Tibial nerve (tissue), 4 donors: ENCODE measurements at regions not wholly inside any gene's neighbourhood (a gene's known extent, or its start where the extent isn't known, plus 50 kb on each side); places are given as distances from the start of the nearest gene placed in this dataset.

Experiments used
- DNase-seq, 2 donors: peaks; one replicate each; pipeline ENCODE4 v3.0.0-alpha.2; 2019; ENCODE audit warnings: low spot score in 2 of 2
- H3K27ac ChIP-seq, 4 donors: fragments of 200-600 bp; sonication (generic) in 3 of 4; one replicate each; pipeline ENCODE4 v1.5.1; 2017 to 2019; ENCODE audit warnings: mild to moderate bottlenecking in 1 of 4
- H3K27me3 ChIP-seq, 2 donors: fragments of 200-600 bp; sonication (generic) in 1 of 2; one replicate each; pipeline versions ENCODE4 v1.5.1 to v1.6.0; 2017 to 2019
- H3K36me3 ChIP-seq, 3 donors: fragments of 200-600 bp; sonication (generic); one replicate each; pipeline ENCODE4 v1.5.1; 2018 to 2019
- H3K4me1 ChIP-seq, 4 donors: fragments of 200-600 bp; sonication (generic) in 3 of 4; one replicate each; pipeline ENCODE4 v1.5.1; 2017 to 2019
- H3K4me3 ChIP-seq, 4 donors: fragments of 200-600 bp; sonication (generic) in 3 of 4; one replicate each; pipeline ENCODE4 v1.5.1; 2017 to 2019; ENCODE audit warnings: mild to moderate bottlenecking in 1 of 4, moderate library complexity in 1 of 4
- H3K9me3 ChIP-seq, 4 donors: fragments of 200-600 bp; sonication (generic) in 3 of 4; one replicate each; pipeline ENCODE4 v1.5.1; 2017 to 2019
- EP300 ChIP-seq, 2 donors: sonication (generic); formaldehyde crosslinking; IDR thresholded peaks; one replicate each; pipeline ENCODE4 v1.6.1; 2017; ENCODE audit warnings: antibody characterized with exemption in 2 of 2, mild to moderate bottlenecking in 1 of 2
- POLR2A ChIP-seq, 2 donors: fragments of 450-650 bp; IDR thresholded peaks; one replicate each; pipeline ENCODE4 v1.6.1; 2017; ENCODE audit warnings: antibody characterized with exemption in 2 of 2, mild to moderate bottlenecking in 2 of 2, moderate library complexity in 2 of 2
- WGBS, 2 donors: methylation state at CpG; one replicate each; pipeline ENCODE4 v1.1.5; 2018; 5-methylcytosine and 5-hydroxymethylcytosine counted together
- TF ChIP-seq, protein P1 (sequence below), 5 experiments: fragments of 200-600 bp in 3 of 5; fragments of 450-650 bp in 2 of 5; sonication (generic) in 3 of 5; IDR thresholded peaks; one replicate each; pipeline ENCODE4 v1.5.1; 2016 to 2019; ENCODE audit warnings: antibody characterized with exemption in 5 of 5, mild to moderate bottlenecking in 3 of 5, moderate library complexity in 2 of 5

DNA sequence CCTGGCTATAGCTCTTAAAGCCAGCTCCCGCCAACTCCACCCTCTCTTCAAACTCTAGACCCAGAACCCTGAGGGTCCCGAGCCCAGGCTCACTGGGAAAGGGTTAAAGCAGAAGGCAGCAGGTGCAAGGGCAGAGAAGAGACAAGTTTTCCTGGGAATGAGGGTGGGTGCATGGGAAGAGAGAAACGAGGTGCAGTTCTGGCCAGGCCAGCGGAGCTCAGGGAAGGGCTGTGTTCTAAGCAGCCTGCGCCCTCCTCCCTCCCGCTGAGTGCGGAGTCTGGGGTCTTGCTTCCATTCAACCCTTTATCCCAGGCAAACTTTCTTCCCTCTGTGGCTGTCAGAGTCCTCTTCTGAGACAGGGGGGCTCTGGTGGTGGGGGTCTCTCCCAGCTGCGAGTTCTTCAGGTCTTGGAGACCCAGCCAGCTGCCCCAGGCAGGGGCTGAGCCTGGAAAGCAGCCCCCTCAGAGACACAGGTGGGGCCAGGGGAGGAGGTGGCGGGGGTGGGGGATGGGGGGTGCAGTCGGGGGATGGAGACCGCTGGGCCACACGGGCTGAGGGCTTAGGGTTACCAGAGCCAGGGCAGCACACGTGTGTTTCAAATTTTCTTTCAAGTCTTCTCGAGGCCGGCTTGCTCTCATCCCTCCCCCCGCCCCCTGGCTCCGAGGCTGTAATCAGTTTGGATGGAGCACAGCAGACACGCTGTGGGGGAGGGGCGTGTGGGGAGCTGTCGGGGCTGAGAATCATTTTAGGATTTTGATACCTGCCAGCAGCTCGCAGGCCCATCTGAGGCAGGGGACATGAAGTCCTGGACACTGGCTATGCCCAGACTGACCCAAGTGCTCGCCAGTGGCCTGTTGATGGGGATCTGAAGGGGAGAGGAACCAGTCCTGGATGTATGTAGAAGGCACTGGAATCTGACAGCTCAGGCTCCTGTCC, 169.6 kb upstream of the SMIM23 start:
- no peaks in the 10 kb centered on the region for H3K27me3 ChIP-seq
- TF ChIP-seq EP300 (IDR thresholded peaks at IDR 0.05) (no peak), POLR2A (IDR thresholded peaks at IDR 0.05) (no peak)
- TF ChIP-seq, protein P1, sequence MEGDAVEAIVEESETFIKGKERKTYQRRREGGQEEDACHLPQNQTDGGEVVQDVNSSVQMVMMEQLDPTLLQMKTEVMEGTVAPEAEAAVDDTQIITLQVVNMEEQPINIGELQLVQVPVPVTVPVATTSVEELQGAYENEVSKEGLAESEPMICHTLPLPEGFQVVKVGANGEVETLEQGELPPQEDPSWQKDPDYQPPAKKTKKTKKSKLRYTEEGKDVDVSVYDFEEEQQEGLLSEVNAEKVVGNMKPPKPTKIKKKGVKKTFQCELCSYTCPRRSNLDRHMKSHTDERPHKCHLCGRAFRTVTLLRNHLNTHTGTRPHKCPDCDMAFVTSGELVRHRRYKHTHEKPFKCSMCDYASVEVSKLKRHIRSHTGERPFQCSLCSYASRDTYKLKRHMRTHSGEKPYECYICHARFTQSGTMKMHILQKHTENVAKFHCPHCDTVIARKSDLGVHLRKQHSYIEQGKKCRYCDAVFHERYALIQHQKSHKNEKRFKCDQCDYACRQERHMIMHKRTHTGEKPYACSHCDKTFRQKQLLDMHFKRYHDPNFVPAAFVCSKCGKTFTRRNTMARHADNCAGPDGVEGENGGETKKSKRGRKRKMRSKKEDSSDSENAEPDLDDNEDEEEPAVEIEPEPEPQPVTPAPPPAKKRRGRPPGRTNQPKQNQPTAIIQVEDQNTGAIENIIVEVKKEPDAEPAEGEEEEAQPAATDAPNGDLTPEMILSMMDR (IDR thresholded peaks at IDR 0.05): no peak
- WGBS, 2 donors: 37 to 38% methylated on average over 21 to 22 of the region's 22 CpGs

DNA sequence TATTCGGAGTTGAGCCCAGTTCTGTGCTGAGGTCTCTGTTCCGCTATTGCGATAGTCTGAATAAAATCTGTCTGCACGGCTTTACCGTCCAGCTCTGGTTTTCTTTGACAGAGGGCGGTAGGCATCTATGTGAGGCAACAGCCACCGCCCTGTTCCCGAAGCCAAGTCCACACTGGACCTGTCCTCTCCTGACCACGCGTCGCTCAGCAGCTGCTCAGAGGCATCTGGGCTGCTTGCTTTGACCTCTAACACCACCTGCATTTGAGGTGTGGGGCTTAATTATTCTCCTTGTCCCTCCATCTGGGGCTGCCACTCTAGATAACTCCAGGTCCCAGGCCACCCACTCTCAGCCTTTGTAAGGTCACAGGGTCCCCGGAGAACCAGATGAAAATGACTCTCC, 168.4 kb upstream of the SMIM23 start:
- DNase-seq: no peak
- Histone ChIP-seq H3K27ac (no peak overlapping the region), H3K36me3 (no peaks in the 10 kb centered on the region), H3K27me3 (no peaks in the 10 kb centered on the region), H3K4me3 (no peak overlapping the region), H3K4me1 (peaks cover 0 to 8% (median 0%) of the 10 kb centered on the region in 4 donors), H3K9me3 (no peaks in the 10 kb centered on the region)
- no peak for TF ChIP-seq EP300 (IDR thresholded peaks at IDR 0.05)
- TF ChIP-seq, protein P1 (IDR thresholded peaks at IDR 0.05): no peak
- no peak for TF ChIP-seq POLR2A (IDR thresholded peaks at IDR 0.05)
- WGBS, 2 donors: 86 to 89% methylated on average over 12 of the region's 12 CpGs

More for the DNA sequence above, 169.6 kb upstream of the SMIM23 start:
- Histone ChIP-seq H3K36me3 (no peaks in the 10 kb centered on the region), H3K9me3 (no peaks in the 10 kb centered on the region), H3K4me3 (no peak overlapping the region), H3K27ac (no peak overlapping the region), H3K4me1 (peaks cover 0 to 8% (median 0%) of the 10 kb centered on the region in 4 donors)
- no peak for DNase-seq

DNA sequence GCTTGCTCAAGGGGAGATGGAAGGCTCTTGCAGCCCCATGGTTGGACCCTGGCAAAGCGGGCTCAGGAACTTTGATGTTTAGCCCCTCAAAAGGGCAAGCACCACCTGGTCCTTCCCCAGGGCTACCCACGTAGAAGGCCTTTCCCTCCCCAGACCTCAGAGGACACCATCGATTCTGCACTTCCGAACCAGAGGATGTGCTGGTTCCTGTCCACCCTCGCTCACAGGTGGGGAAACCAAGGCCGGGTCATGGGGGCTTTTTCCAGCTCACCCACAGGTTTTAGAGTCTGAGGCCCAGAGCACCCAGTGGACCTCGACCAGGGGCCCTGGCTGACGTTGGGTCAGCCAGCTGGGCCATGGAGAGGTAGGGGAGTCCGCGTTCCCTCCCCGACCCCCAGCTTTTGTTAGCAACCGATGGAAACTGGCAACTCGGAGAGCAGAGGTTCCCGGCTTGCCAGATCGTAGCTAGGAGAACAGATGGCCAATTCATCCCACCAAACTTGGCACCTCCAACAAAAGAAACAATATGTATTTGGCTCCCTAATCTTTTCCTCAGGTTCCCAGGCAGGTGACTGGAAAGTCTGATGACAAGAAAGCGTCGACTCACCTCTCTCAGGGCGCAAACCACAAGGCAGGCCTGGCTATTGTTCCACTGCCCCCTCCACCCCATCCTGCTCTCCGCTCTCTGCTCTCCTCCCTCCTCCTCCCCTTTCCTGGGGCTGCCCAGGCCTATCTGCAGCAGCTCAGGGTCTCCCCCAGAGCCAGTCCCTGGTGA, 167.6 kb upstream of the SMIM23 start:
- Histone ChIP-seq H3K9me3 (no peaks in the 10 kb centered on the region), H3K36me3 (no peaks in the 10 kb centered on the region), H3K4me1 (peaks cover 0 to 8% (median 0%) of the 10 kb centered on the region in 4 donors), H3K27ac (no peak overlapping the region), H3K4me3 (no peak overlapping the region), H3K27me3 (no peaks in the 10 kb centered on the region)
- WGBS, 2 donors: 76 to 88% methylated on average over 17 to 19 of the region's 19 CpGs
- TF ChIP-seq POLR2A (IDR thresholded peaks at IDR 0.05) (no peak), EP300 (IDR thresholded peaks at IDR 0.05) (no peak)
- TF ChIP-seq, protein P1 (IDR thresholded peaks at IDR 0.05): no peak
- no peak for DNase-seq

DNA sequence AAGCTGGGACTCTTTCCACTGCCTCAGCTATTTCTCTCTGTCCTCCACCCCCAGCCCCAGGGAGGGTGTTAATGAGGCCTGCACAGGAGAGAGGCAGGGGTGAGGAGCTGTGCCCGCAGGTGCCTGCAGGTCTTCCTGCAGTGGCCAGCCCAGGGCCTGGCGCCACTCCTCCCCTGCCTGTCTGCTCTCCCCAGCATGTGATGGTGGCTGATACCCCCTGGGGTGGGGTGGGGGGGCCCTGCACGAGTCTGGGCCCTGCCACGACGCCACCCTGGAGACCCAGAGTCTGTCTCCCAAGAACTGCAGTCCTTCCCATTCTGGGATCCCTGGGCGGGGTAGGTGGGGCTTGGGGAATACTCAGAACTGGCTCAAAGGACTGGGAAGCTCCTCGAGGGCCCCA, 166.4 kb upstream of the SMIM23 start:
- no peak for TF ChIP-seq EP300 (IDR thresholded peaks at IDR 0.05)
- no peak for TF ChIP-seq POLR2A (IDR thresholded peaks at IDR 0.05)
- TF ChIP-seq, protein P1 (IDR thresholded peaks at IDR 0.05): no peak
- Histone ChIP-seq H3K4me1 (peaks cover 0 to 8% (median 0%) of the 10 kb centered on the region in 4 donors), H3K27me3 (no peaks in the 10 kb centered on the region), H3K27ac (no peak overlapping the region), H3K9me3 (no peaks in the 10 kb centered on the region), H3K4me3 (no peak overlapping the region), H3K36me3 (no peaks in the 10 kb centered on the region)
- no peak for DNase-seq
- WGBS, 2 donors: 63 to 80% methylated on average over 6 to 7 of the region's 7 CpGs

DNA sequence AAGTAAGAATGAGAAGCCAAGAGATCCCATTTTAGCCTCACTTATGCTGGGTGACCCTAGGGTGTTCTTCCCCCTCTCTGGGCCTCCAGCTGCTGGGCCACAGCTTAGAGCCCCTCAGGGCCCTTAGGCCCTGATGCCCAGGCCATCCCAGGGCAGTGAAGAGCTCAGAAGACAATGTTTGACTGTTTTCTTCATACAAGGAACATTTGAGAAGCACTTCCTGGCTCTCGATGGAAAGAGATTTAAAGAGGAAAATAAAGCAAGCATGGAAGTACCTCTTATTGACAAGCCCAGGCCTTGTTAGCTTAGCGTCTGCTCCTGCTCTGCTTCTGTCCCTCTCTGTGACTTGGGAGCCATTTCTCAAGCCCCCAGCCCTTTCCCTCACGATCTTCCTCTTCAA, 165.9 kb upstream of the SMIM23 start:
- DNase-seq: no peak
- 53 to 58% methylated on average over 3 of the region's 3 CpGs for WGBS, 2 donors
- no peaks in the 10 kb centered on the region for H3K9me3 ChIP-seq

More for the DNA sequence above, 165.9 kb upstream of the SMIM23 start:
- Histone ChIP-seq H3K27me3 (no peaks in the 10 kb centered on the region), H3K36me3 (no peaks in the 10 kb centered on the region), H3K4me3 (no peak overlapping the region), H3K27ac (no peak overlapping the region), H3K4me1 (peaks cover 0 to 8% (median 0%) of the 10 kb centered on the region in 4 donors)
- TF ChIP-seq EP300 (IDR thresholded peaks at IDR 0.05): no peak
